HG02678 (cell line): ENCODE measurements at regions not wholly inside any gene's neighbourhood (a gene's known extent, or its start where the extent isn't known, plus 50 kb on each side); places are given as distances from the start of the nearest gene placed in this dataset.

Experiments used
- ATAC-seq: cut with Tn5 transposase; IDR thresholded peaks from one replicate; pipeline ENCODE4 v1.9.1; 2021; ENCODE audit warnings: mild to moderate bottlenecking, moderate library complexity; ENCODE audit not compliant: unreplicated experiment

DNA sequence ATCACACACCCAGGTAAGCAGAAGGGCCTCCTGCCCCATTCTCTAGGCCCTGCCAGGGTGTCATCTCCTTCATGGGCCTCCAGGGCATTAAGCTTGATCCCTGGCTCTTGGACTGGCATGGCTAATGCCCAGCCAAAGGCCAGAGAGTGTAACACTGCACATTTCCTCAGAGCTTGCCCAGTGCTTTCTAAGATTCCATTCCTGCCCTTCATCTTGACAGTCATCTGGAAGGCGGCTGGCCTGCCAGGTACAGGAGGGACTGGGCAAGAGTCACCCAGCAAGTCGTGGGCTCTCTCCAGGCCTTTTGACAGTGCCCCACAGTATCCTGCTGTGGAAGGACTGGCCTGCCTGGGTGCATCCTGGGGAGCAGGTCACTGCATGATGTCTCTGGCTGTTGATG is 268.9 kb downstream of the HAUS1 start:
- no peak for ATAC-seq

DNA sequence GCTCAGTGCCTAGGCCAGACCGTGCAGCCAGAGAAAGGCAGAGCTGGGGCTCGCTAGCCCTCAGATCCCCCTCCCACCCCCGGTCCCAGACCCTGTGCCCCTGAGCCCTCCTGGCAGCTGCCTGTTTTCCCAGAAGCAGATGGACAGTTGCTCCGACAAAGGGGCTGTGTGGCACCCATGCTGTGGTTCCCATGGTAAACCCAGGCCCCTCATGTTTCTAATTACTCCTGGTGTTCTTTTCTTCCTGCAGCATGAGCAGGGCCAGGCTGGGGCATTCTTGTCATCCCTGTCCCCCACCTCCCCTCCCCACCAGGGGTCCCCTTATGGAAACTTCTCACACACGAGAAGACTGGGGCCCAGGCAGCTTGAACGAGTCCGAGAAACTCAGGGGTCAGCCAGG is 269.6 kb downstream of the HAUS1 start:
- ATAC-seq, result no peak

DNA sequence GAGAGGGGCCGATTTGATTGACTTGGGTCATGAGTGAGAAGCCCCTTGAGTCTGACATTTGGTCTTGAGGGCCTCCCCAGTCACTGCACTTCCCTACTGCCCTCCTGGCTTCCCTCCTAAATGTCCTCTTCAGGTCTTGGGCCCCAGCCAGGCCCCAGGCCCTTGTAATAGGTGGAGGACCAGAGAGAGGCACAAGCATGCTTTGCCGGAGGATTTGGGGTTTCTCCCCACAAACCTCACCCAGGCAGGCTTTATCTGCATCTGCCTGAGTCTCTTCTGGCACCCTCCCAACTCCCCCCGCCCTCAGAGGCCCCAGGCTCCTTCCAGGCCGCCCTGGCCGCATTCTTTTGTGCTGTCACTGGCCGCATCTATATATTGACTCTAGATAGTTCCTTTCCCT is 270.7 kb downstream of the HAUS1 start:
- ATAC-seq, result no peak

DNA sequence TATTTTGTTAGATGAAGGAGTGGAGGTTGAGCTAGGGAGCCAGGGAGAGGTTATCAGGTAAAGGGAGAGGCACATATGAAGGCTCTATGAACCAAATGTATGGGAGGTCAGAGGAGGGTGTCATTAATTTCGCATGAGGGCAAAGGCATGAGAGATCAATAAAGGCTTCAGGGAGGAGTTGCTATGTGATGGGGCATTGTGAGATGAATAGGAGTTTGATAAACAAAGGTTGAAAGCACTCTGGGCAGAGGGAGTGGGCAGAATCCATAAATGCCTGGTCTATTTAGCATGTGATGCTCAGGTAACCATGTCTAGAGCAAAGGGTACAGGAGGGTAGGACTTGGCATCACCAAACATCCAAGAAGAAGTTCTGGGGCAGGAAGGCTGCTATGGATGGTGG is 273.4 kb downstream of the HAUS1 start:
- no peak for ATAC-seq

DNA sequence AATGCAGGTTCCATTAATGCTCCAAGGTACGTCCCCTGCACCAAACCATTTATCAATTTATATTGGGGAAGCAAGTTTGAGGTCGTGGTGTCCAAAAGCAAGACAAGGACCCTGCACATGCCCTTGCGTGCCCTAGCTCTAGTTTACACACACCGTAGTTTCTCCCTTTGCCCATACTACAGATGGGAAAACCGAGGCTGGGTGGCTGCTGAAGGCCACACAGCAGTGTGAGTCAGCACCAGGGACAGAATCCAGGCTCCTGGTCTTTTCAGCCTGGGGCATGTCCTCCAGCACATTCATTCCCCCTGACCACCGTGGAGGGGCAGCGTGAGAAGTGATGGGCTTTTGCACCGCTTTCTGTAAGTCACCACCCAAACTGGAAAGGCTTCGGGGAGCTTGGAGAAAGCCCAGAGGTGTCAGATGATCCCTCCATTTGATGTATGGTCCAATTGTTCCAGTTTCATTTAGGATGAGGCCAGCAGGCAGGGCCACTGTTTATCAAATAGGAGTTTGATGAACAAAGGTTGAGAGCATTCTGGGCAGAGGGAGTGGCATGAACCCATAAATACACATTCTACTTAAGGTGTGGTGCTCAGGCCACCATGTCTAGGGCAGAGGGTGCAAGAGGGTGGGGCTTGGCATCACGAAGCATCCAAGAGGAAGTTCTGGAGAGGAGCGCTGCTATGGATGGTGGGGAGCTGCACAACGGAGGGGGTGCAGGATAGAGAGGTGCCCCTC is 274.1 kb downstream of the HAUS1 start:
- no peak for ATAC-seq

DNA sequence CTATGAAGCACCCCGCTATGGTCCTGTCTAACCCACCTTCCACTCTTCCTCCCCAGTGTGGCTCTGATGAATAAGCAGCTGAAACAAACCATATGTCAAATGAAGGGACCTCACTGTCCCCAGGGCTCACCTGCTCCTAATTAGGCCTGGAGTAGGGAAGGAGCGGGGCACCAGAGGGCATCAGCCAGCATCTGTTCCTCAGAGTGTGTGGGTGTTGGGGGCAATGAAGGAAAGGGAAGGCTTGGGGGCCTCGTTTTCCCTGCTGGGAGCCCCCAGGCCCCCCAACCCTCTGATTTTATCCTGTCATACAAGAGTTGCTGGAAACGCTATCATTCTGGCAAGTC is 274.7 kb downstream of the HAUS1 start:
- ATAC-seq, result no peak

DNA sequence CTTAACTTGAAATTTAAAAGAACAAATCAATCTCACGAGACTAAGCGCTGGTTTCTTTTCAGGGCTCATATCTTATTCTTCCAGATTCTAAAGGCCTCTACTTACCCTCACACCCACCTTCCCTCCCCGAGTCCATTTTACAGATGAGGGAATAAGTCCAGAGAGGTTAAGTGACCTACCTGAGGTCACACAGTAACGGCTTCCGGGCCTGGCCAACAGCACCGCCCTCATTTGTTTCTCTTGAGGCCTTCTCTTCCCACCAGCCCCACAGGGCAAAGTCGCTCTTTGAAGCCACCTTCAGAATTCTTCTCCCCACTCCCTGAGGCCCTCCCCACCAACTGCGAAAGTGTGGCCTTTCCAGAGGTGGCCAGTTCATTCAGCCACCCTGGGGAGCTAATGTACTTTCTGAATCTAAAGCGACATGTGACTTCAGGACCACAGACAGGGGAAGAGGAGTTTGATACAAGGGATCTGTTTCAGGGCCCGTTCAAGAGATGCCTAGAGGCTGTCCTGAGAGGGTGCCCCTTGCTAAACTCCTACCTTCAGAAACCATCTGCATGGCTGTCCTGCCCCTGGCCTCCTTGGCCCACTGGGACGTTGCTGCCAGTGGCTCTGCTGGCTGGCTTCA is 275.3 kb downstream of the HAUS1 start:
- ATAC-seq, result no peak

DNA sequence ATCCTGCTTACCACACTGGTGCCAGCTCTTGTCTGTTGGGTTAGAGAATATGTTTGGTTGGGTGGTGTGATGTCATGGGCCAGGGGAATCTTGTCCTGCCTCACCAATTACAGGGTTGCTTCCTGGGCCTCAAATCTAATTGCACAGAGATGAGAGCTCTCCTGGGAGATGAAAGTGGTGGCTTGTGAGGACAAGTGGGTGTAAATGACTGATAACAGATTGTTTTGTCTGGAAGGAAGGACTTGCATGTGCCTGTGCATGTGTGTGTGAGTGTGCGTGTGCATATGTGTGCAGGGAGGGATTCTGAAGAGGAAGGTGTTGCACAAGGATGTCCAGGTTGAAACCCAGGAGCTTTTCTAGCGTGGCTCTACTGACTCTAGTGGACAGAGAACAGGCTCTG is 271.9 kb downstream of the LOXHD1 start:
- ATAC-seq, result no peak

DNA sequence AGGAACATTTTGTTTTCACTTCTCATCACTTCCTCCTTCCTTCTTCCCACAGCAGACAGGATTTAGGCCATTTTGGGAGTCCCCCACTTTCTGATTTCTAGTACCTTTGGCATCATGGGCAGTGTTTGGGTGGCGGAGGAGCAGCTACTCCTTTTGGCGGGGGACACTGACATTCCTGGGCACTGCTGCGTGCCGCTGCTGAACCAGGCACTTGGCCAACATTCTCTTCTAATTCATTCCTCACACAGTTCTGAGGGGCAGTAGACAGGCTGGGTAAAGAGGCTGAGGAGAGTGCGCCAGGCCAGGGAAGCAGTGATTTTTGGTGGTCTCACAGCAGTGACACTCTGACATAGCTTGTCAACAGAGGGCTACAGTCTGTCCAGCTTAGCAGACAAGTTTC is 270.2 kb downstream of the LOXHD1 start:
- ATAC-seq, result no peak

DNA sequence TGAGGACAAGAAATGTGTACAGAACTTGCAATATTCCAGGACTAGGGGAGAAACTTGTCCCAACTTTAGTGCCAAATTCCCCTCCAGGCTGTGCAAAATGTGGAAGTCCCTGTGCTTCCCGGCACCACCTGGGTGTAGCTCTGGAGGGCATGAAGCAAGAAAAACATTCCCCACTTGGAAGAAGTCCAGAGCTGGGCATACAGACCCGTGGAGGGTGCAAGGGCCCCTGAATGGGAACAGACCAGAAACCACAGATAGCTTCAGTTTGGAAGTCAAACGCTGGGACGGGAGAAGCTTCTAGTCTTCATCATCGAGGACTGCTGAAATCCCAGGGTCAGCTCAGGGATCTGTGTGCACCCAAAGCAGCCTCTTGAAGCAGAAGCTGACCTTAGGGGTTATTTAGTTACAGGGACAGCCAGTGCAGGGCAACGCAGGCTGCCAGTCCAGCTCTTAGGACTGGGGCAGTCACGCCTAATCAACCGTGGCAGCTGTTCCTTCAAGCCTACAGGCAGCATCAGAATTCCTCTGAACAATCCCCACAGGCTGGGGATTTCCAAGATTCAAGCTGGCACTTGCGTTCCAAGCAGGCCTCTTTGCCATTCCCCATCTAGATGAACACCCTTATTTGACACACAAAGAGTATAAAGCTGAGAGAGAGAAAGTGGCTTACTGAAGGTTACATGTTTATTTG is 269.4 kb downstream of the LOXHD1 start:
- ATAC-seq, result no peak

DNA sequence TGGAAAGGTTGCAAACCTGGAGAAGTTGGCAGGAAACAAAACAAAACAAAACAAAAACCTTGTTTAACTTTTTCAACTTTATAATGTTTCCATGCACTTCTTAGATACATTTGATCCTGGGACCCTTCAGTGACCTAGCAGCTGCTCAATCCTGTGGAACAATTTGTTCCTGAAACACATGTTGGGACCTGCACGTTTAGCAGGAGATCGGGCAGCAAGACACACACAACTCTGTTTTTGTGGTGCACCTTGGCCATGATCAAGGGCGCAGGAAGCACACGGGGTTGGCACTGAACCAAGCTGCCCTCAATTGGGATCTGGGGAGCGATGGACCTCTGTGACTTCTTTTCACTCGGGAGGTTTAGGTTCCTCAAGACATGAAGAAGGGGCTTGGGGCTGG is 268.7 kb downstream of the LOXHD1 start:
- no peak for ATAC-seq

DNA sequence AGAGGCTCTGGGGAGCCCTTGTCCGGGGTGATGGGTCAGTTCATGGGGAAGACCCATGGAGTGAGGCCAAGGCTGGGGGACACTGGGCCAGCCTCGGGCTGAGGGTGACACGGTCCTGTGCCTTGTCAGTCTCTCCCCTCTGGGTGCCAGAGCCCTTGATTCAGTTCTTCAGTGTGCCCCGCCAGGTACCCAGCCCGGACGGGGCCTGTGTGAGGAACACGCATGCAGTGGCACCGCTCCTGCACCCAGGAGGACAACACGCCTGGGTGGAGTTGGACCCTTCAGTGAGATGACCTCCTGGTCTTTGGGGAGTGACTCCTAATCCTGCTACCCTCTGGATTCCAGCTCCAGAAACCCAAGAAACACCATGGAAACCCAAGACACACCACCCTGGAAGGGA is 264.4 kb downstream of the LOXHD1 start:
- ATAC-seq, result no peak

DNA sequence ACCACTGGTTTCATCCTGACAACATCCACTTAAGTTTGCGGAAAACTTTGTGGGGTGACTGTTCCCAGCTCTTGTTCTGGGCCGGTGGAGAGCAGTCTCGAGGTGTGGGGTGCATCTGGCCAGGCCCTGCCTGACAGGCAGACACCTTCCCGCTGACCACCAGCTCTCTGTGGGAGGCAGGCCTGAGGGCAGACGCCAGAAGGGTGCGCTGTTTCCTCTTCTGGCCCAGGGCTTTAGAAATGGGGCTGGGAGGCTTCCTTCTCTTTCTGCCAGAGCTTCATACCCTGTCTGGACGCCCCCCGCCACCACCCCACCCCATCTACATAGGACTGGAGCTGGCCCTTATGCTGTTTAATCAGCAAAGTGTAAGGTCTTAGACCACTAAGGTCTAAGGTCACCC is 263.8 kb downstream of the LOXHD1 start:
- ATAC-seq, result no peak

DNA sequence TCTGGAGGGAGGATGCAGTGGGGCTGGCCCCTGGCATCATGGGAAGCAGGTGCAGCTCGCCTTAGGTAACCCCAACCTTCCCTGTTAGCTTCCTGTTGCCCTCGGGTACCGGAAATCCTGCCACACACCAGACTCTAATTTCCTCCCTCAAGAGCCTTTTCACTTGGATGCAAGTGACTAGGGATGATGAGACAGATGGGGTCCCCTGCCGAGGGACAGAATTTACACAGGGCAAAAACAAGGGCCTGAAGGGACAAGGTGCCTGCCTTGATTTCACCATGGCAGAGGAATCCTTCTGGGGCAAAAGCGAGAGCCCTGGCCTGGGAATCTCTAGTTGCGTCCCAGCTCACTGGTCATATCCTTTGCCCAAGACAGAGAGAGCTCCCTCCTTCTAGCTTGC is 263.1 kb downstream of the LOXHD1 start:
- ATAC-seq, result no peak

DNA sequence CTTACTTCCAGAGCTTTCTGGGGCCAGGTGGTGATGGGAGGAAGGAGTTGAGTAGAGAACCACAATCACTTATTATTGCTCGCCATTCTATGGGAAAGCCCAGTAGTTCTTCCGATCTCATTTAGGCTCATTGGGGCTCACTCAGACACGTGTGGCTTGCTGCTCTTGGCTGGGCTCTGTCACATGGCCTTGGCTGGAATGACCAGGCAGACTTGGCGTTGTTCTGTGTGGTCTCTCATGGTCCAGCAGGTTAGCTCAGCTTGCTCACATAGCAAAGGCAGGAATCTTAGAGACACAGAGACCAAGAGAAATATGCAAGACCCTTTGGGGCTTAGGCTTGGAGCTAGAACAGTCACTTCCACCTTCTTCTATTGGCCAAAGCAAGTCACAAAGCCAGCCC is 261.2 kb downstream of the LOXHD1 start:
- ATAC-seq, result no peak

DNA sequence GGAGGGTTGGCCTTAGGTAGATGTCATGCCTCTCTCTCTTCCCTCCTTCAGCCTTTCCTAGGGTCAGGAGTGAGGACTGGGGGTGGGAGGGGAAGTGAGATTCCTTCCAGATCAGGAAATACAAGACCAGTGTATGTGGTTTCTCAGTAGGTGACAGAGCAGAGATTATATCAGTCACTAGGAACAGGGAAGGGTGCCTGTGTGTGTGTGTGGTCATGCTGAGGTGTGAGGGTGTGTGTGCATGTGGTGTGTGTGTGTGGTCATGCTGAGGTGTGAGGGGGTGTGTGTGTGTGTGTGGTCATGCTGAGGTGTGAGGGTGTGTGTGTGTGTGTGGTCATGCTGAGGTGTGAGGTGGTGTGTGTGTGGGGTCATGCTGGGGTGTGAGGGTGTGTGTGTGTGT is 259.8 kb downstream of the LOXHD1 start:
- ATAC-seq, result no peak

DNA sequence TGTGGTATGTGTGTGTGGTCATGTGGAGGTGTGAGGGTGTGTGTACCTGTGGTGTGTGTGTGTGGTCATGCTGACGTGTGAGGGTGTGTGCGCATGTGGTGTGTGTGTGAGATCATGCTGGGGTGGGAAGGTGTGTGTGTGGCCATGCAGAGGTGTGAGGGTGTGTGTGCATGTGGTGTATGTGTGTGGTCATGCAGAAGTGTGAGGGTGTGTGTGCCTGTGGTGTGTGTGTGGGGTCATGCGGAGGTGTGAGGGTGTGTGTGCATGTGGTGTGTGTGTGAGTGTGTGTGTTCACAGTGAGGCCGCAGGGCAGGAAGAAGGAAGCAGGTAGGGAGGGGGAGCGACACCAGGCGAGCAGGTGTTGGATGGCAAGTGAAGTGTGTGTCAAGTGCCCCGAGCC is 259.0 kb downstream of the LOXHD1 start:
- no peak for ATAC-seq

DNA sequence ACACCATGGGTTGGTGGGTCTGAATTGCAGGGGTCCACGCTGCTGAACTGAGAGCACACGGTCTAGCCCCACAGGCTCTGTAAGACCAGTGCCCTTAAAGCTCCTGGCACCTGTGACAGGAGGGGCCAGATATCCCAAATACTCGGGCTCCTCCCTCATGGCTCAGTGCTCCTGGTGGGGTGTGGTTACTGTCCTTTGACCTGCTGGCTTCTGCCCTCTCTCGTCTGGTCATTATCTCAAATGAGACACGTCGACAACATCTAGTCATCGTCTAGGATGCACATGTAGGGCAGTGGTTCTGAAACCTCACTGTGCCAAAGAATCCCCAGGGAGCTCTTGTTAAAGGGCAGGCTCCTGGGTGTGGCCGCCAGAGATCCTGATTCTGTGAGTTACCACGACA is 258.4 kb downstream of the LOXHD1 start:
- no peak for ATAC-seq

DNA sequence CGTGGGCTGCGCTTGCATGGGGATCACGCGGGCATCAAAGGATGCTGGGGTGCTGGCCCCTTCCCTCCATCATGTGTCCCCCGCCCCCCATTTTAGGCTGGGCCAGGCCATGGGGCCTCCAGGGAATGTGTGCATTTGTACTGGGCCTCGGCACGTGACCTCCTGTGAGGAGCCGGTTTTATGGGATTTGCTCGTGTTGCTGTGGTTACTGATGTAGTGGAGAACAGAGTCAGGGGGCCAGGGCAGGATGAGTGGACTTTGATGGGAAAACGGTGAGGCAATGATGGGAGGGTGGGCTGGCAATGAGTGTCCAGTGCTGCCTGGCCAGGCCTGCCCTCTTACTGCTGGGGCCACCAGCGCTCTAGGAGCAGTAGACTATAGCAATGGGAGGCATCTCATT is 257.7 kb downstream of the LOXHD1 start:
- no peak for ATAC-seq

DNA sequence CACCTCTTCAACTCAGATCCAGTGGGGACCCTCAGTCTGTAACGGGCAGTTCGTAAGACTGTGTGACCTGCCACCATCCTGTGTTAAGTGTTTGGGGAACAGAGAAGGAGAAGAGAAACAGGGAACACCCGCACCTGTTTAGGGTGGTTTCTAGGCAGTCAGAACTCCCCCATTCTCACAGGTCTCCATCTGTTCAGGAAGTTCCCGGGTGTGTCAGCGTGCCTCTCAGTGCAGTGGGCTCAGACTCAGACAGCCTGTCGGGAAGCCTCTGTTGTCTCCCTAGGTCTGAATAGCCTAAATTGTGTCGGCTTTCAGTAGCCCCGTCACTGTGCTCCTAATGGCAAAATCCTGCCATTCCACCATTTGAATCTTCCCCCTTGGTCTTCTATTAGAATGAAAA is 256.6 kb downstream of the LOXHD1 start:
- ATAC-seq, result no peak

DNA sequence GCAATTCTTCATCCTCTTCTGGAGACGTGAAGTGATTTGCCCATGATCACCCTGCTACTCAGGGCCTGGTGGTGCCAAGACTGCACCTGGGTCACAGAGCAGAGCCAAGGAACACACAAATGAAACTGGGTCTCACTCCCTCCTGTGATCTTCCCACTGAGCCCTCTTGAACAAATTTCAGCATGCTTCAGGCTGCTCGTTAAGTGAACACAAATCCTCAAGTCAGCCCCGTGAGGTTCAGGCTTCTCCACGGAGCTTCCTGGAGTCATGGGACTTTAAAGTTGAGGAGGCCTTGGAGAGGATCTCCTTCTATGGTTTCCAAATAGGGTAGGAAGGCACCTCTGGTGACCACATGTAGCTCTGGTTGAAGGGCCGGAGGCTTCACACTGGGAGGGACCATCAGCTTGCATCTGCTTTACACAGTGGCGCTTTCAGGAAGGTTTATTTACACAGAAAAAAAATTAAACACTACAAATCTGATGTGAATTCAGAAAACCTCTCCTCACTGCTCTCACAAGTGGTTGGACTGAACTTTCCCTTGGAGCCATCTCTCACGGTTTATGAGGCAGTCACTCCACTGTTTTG is 255.4 kb downstream of the LOXHD1 start:
- ATAC-seq, result no peak

DNA sequence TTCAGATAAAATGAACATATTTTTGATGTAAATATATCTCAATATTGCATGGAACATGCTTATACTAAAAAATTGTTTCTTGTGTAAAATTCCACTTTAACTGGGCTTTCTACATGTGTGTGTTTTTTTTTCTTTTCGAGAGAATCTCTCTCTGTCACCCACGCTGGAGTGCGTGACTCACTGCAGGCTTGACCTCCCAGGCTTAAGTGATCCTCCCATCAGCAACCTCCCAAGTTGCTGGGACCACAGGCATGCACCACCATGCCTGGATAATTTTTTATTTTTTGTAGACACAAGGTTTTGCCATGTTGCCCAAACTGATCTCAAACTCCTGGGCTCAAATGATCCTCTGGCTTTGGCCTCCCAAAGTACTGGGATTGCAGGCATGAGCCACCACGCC is 254.6 kb downstream of the LOXHD1 start:
- no peak for ATAC-seq
